Fibroblast of the conjunctiva (primary cell): ENCODE measurements at regions not wholly inside any gene's neighbourhood (a gene's known extent, or its start where the extent isn't known, plus 50 kb on each side); places are given as distances from the start of the nearest gene placed in this dataset.

Source experiments
- DNase-seq: peaks from one replicate; pipeline ENCODE4 v3.0.0-alpha.2; 2010; ENCODE audit warnings: low read depth

DNA sequence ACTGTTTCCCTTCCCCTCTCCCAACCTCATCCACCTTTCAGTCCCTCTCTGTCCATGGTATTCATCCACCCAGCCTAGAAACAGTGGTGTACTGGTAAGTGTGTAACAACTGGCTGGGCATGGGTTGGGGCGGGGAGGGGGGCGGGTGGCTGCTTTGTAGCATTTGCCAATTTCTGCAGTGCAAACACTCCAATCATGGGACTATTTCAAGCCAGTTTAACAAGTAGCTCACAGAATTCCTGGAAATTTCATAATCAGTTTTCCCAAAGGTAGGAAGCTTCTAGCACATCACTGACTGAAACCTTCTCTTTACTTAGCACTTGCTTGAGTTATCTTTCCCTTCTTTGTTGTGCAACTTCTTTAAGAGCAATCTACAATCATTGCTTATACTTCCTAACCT lies 100.8 kb upstream of the WASF3 start:
- DNase-seq: no peak

DNA sequence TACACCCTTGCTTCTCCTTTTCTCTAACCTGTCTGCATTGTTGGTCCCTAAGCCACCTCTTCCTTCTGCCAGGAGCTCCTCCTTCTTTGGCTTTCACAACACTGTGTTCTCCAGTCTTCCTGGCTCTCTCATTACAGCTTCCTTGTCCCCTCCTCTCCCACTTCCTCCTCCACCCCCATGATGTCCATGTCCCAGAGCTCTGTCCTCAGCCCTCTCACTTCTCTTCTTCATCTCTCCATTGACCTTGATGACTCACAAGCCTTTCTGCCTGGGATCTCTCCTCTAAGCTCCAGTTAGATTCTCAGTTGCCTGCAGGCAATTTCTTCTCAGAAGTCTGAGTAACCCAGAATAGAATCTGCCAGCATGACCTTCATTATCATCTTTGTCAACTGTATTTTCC lies 100.3 kb upstream of the WASF3 start:
- no peak for DNase-seq

DNA sequence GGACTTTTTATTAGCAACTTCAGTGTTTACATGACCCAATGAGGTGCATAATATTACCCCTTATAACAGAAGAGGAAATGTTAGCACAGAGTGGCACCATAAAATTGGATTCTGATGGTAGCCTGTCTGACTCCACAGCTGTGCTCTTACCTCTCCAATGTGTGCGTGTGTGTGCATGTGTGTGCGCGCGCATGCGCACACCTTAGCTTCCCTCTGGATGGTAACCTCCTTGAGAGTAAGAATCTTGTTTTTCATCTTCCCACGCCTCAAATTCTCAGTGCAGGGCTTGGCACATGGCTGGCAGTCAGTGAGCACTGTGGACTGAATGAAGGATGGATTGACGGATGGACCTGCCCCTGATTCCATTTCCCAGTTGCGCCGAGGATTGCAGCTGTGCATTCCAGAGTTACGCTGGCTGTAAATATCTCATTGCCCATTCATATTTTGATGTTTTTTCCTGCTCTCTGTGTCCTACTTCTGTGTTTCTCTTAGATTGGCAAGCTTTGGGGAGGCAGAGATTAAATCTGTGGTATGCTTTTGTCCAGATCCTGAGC lies 99.2 kb upstream of the WASF3 start:
- no peak for DNase-seq

DNA sequence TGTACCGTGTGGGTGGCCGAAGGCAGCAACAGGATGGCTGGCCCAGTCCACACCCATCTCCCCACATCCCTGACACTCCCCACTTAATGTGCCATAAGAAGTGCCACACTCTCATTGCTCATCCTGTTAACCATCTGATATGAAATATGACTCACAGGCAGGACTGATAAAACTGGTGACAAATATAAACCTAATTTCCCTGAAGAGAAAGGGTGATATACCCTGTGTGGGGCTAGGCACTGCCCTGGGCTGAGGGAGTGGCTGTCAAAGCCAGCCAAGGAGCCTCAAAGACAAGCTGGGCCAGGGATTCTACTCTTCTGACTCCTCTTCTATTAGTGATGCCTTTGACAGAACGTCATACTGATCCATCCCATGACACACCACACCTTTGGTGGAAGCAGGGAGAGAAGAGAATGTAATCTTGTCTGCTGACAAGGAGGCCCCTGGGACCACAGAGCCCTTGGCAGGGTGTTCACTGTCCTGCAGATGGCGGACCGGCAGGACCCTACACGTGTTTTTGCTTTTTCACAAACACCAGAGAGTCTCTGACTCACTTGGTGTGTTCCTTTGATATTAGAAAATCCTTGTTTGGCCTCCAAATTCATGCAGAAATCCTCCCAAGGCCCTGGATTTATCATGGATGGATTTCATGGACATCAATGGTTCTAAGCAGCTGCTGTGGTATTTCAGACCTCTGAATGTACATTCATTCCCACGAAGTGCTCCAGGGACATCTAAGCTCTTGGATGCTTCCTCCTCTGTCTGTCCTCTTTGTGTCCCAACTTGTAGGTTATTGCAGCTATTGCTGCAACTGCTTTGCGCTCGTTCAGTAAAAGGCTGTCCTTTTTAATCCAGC lies 98.0 kb upstream of the WASF3 start:
- DNase-seq: no peak

DNA sequence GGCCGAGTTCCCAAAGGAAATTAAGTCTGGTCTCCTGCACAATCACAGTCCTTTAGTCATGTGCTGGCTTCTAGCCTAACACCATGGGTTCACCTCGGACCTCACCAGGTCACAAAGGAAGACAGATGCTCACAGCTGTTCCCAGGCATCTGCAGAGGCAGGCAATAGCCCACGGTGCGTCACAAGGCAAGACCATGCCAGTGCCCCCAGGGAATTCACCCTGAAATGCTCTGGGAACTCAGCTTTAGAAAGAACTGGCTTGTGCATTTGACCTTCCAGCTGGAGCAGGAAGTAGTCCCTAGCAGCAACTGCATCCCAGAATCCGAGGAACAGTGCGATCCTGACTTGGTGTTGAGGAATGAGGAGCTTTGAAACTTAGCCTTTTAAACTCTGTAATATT lies 96.8 kb upstream of the WASF3 start:
- no peak for DNase-seq

DNA sequence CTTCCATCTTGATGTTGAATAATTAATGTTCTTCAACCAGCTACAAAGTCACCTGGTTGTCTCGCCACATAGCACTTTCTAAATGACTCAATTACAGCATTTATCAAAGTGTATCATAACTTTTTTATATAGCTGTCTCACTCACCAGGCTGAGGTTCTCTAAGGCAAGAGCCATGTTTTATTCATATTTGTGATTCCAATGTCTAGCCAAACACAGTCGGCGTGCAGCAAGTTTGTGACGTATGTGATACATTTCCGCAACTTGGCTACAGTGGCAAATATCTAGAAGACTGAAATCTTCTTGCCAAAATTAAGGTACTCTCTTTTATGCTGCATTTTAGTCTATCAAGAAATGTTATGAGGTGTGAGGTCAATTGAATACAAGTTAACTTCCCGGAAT lies 94.2 kb upstream of the WASF3 start:
- DNase-seq: no peak

DNA sequence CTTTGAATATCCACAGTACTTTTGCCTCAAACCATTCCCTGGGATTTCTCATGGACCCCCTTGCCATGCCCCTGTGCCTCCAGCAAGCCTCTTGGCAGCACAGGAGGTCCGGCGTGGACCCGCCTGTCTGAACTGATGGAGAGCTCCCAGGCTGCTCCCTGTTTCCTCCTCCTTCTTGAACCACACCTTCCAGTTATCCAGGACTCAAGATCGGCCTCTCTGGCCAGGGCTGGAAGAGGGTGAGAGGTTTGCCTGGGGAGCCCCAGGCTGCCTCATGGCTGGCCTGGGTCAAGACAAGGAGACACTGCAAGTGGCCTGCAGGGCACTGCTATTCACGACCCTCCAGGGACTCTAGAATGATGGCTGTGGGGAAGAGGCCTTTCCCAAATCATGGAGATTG lies 93.6 kb upstream of the WASF3 start:
- DNase-seq: no peak

DNA sequence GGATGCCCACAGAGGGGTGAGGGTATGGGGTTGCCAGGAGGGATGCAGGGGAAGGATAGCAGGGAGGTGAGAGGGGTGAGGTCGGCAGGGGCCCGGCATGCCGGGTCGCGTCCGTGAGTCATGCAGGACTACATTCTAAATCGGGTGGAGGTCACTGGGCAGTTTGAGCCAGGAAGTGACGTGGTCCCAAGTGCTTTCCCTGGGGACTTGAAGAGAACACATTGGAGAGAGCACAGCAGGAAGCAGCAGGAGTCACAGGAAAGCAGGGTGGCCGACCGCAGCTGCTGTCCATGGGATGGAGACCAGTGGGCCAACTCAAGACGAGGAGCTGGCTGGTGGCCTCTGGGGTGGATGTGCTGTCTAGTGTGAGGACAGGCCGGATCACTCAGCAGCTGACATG lies 92.0 kb upstream of the WASF3 start:
- no peak for DNase-seq

DNA sequence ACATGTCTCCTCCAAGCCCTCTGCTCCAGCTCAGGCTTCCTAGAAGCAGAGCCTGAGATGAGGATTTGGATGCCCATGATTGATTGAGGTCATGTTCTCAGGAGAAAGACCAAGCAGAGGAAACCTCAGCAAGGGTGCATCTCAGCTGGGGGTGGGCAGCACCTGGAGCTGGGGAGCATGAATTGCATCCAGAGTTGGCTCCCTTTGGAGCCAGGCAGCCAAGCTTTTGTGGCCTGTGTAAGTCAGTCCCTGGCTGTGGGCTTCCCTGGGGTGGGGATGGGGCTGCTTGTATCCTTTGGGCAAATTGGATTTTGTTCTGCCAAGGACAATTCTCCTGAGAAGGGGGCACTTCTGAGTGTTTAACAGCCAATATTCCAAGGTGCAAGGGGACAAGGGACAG lies 91.5 kb upstream of the WASF3 start:
- no peak for DNase-seq

DNA sequence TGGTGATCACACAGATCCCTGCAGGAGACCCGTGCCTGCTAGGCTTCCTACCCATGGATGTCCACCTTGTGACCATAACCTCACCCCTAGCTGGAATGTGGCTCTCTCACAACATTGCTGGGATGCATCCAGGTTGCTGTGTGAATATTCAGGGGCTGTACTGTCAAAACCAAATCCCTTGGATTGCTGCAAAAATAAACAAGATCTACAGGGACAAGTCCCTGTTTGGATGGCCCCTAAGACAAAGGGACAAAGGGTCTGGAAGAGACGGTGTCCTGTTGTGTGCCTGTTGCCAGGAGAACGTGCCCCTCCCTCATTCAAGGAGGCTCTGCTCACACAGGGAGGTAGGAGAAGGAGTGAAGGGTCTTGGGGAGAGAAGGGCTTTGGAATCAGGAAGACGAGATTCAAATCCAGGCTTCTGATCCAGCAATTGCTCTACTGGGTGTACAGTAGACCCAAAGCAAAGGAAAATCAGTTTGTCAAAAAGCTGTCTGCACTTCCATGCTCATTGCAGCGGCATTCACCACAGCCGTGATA lies 89.2 kb upstream of the WASF3 start:
- no peak for DNase-seq

DNA sequence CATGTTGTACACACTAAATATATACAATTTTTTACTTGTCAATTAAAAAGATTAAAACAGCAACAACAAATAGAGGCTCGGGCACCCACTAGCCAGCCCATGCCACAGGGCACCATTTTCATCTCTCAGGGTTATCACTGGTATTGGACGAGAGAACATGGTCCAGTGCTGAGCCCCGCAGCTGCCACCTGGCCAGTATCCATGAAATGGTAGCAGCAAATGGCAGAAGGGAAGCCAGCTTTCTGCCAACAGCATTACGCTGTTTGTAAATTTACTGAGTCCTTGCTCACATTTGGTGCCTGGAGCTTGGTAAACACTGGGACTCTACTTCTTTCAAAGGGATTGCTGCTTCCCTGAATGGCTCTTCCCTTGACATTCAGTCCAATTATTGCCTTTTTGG lies 87.9 kb upstream of the WASF3 start:
- DNase-seq: no peak

DNA sequence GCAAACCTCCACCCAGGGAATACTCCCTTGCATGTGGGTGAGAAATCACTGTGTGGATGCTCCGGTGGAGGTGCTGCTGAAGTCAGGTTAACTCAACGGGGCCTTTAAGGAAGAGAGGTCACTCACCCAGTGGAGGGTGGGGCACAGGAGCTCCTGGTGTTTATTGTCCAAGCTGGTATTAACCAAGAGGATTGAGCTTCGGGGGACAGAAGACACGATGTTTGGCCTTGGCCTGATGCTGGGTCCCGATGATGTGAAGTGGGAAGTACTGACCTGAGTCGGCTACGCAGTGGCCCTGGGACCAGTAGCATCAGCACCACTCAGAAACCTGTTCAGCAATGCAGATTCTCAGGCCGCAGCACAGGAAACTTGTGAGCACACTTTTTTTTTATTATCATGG lies 85.7 kb upstream of the WASF3 start:
- DNase-seq: no peak

DNA sequence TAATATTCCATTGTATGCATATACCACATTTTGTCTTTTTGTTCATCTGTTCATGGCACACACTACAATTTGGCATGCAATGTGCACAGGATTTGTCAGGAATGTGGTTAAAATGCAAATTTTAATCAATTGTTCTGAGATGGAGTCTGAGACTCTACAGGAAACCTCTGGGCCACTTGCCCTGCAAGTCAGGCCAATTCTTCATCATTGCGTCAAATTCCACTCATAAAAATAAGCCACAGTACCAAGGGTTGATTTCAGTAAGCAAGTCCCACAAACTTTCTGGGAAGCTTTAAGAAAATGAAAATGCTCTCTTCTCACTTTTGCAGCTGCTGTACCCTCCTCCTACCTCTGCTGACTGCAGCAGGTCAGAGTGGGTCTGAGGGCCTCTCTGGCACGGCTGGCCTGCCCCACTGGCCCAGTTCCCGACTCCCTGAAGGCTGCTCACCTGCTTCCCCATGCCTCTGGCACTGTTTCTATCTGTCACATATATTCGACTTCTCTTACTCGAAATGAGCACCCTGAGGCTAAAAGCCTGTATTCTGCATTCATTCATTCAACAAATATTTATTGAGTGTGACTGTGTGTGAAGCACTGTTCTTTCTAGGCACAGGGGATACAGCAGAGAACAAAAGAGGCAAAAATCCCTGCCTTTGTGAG lies 83.8 kb upstream of the WASF3 start:
- DNase-seq: no peak

DNA sequence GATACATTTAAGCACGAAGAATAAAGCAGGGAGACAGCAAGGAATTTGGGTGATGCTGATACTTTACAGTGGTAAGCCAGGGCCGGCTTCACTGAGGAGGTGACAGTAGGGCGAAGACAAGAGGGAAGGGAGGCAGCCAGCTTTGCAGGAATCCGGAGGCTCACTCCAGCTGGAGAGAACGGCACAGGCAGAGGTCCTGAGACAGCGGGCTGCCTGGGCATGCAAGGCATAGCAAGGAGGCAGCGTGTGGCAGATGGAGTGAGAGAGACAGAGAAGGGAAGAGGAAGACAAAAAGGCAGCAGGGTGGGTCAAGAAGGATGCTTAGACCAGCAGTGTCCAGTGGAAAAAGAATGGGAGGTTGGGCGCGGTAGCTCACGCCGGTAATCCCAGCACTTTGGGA lies 83.2 kb upstream of the WASF3 start:
- no peak for DNase-seq

DNA sequence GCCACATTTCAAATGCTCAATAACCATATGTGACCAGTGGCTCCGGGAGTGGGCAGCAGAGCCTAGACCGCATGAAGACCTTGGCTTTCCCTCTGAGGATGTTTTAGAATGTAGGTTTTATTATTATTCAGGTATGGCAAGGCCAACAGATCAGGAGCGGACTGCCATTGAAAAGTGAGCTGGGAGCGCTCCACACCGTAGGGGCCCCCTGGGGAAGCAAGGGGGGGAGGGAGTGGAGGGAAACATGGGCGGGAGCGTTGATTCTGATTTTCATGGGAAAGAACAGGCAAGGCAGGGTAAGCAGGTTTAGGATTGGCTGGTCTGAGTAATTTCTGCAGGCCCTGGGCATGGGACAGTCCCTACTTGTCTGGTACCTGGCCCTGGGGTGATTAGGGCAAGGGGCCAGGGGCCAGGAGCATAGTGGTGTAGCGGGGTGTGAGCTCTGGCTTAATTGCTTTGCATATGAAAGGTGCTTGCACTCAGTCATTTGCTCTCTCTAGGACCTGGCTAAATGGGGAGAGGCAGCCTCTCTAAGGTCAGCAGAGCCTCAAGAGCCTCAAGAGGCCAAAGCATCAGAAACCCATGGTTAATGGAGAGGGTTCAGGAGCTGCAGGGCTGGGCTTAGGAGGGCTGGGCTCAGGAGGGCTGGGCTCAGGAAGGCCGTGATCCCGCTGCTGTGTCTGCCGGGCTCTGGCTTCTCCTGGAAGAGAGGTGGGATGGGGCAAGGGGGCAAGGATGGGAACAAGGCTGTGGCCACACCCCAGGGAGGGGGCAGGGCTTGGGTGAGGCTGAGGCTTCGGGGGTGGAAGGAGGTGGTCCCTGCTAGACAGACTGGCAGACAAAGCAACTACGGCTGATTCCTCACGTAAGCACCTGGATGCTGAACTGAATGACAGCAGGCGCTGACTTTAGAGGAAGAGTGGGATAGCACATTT lies 82.0 kb upstream of the WASF3 start:
- no peak for DNase-seq

DNA sequence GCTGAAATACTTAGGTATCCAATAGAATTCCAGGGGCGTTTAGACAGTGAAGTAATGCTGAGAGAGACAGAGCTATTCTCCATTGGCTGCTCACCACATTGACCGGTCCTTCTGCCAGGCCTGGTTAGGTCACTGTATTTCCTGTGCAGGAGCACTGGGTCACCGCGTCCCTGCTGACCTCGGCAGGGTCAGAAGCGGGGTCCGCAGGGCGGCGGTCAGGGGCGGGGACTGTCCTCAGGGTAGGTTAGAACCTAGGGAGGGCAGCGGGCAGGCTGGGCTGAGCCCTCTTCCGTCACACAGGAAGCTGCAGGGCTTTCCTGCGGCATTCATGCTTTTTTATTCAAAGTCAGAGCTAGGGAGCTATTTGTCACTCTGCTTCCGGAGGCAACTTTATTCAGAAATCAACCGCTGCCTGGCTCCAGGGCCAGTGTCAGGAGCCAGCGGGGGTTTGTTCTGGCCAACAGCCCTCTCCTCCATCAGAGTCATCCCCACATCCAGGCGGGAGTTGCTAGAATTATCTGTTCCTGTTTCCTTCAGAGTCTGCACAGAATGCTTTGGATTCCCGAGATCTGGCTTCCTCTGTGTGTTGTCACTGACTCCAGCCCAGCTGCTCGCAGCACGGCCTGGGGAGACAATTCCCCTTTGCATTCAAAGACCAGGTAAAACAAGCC lies 81.2 kb upstream of the WASF3 start:
- DNase-seq: no peak

DNA sequence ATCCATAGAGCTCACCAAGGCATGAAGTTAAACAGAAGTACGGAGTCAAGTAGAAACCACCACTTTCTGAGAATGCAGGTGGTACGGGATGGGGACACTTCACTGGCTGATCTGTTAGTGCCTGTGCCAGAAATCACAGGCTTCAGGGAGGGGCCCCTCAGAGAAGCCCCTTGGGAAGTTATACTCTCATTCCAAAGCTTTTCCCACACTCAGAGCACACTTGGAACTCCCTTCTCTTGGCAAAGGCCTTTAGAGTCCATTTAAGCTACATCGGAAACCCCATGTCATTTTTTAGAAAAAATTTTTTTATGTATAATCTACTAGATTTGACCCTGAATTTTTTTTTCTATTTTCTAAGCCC lies 80.7 kb upstream of the WASF3 start:
- DNase-seq: no peak

DNA sequence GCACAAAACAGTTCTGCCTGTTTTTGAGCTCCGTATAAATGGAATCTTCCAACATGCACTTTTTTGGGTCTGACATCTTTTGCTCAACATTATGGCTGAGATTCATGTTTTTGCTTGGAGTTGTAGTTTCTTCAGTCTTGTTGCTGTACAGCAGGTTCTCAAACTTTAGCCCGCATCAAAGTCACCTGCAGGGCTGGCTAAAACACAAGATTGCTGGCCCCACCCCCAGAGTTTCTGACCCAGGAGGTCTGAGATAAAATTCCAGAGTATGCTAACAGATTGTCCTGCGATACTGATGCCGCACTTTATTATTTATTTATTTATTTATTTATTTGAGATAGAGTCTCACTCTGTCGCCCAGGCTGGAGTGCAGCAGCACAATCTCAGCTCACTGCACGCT lies 79.8 kb upstream of the WASF3 start:
- DNase-seq: no peak

DNA sequence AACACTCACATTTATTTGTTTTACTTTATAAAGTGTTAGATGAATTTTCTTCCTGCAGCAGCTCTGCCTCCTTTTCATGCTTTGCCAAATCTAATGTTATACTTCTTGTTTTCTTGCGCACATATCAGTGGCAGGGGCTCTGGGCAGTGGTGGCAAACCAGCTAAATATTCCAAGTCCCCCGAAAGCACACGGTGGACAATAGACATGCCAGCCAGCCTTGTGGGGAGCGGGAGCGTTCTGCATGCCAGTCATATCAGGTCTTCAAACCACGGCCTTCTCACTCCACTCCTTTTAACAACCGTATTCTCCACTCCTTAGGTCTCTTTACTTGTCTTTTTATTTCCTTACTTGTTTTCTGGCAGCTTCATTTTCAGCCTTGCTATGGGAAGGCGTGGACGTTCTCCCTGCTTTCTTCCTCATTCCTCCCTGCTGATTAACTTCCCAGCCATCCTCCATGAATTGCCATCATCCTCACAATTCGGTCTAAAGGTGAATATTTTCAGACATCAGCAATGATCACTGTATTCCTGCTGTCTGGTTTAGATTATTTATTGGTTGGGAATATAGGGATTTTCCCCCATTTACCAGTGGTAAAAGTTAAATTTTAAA lies 77.1 kb upstream of the WASF3 start:
- no peak for DNase-seq

DNA sequence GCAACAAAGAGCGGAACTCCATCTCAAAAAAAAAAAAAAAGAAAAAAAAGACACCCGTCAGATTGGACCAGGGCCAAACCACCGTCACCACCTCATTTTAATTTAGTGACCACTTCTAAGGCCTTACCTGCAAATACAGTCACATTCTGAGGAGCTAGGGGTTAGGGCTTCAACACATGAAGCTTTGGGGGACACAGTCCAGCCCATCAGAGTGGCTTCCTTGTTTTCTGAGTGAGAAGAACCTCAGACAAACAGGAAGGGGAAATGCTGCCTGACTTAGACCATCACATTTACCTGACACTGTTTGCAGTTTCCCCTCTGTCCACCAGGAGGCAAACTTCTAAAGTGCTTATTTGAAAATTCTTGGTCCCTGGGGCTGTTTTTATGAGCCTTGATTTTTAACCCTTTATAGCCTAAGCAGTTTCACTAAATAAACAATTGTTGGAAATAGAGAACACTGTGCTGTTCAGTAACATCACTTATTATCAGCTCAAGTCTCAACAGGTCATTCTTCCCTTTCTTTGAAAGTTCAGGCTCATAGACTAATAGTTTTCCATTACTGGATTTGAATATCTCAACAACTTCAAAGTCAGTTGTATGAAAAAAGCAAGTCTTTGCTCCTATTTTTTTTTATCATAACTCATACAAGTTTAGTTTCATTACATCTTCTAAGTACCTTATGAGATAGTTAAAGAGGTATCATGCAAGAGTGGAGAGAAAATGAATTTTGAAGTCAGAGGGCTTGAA lies 74.9 kb upstream of the WASF3 start:
- peak; percentile 53 for DNase-seq

DNA sequence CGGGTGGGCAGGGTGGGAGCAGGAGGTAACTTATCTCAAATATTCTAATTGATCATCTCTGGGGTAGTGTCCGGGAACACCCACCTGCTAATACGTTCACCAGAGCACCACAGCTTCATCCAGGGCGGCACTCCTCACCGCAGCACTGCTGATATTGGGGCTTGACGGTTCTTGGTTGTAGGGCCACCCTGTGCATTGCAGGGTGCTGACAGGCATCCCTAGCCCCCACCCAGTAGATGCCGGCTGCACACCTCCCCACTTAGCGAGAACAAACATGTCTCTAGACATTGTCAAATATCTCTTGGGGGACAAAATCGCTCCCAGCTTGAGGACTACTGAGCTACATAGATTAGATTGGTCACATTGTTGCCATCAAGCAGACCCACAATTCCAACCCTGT lies 73.9 kb upstream of the WASF3 start:
- no peak for DNase-seq
